HG03378 (cell line): ENCODE measurements at regions not wholly inside any gene's neighbourhood (a gene's known extent, or its start where the extent isn't known, plus 50 kb on each side); places are given as distances from the start of the nearest gene placed in this dataset.

Source experiments
- ATAC-seq: cut with Tn5 transposase; IDR thresholded peaks from one replicate; pipeline ENCODE4 v1.9.1; 2021; ENCODE audit warnings: mild to moderate bottlenecking, moderate library complexity; ENCODE audit not compliant: unreplicated experiment

- no peak for ATAC-seq
Observed at GRCh38 chr5:167881041-167881440, 410.4 kb upstream of the WWC1 start.

- no peak for ATAC-seq
Observed at GRCh38 chr5:167886196-167886595, 405.2 kb upstream of the WWC1 start.

GRCh38 chr5:167888393-167888792, 403.1 kb upstream of the WWC1 start:
- ATAC-seq, result no peak

- ATAC-seq, result no peak
Observed at GRCh38 chr5:167889276-167889675, 402.2 kb upstream of the WWC1 start.

GRCh38 chr5:167892352-167893115, 398.9 kb upstream of the WWC1 start:
- ATAC-seq, result no peak

GRCh38 chr5:167893271-167893670, 398.2 kb upstream of the WWC1 start:
- ATAC-seq, result no peak

- ATAC-seq, result no peak
Observed at GRCh38 chr5:167894631-167895472, 396.6 kb upstream of the WWC1 start.

GRCh38 chr5:167895899-167896659, 395.4 kb upstream of the WWC1 start:
- no peak for ATAC-seq

- ATAC-seq, result no peak
Observed at GRCh38 chr5:167896814-167897213, 394.6 kb upstream of the WWC1 start.

GRCh38 chr5:167897371-167897770, 394.1 kb upstream of the WWC1 start:
- ATAC-seq, result no peak

- ATAC-seq, result no peak
Observed at GRCh38 chr5:167898361-167899042, 392.9 kb upstream of the WWC1 start.

- ATAC-seq, result no peak
Observed at GRCh38 chr5:167899490-167900070, 391.9 kb upstream of the WWC1 start.

- no peak for ATAC-seq
Observed at GRCh38 chr5:167900340-167900935, 391.0 kb upstream of the WWC1 start.

- no peak for ATAC-seq
Observed at GRCh38 chr5:167902298-167902697, 389.1 kb upstream of the WWC1 start.

- ATAC-seq, result no peak
Observed at GRCh38 chr5:167903243-167903642, 388.2 kb upstream of the WWC1 start.

- no peak for ATAC-seq
Observed at GRCh38 chr5:167903659-167904058, 387.8 kb upstream of the WWC1 start.

GRCh38 chr5:167905919-167906853, 385.3 kb upstream of the WWC1 start:
- no peak for ATAC-seq

- no peak for ATAC-seq
Observed at GRCh38 chr5:167908606-167909005, 382.8 kb upstream of the WWC1 start.
